Stimulated activated CD4-positive, alpha-beta T cell treated with anti-CD3 and anti-CD28 coated beads, Interleukin-4, amount 100 ng/mL, for 48 hours (primary cell): ENCODE measurements at regions not wholly inside any gene's neighbourhood (a gene's known extent, or its start where the extent isn't known, plus 50 kb on each side); places are given as distances from the start of the nearest gene placed in this dataset.
"Not testable (repeated sequence)": the region's sequence is repeated elsewhere in the genome, so short reads cannot be mapped to it uniquely, and the experiment has no call there.

ENCODE experiments used
- DNase-seq, 2 donors: peaks; one replicate each; pipeline ENCODE4 v3.0.0-alpha.2; 2020; ENCODE audit warnings: low read depth in 2 of 2

DNA sequence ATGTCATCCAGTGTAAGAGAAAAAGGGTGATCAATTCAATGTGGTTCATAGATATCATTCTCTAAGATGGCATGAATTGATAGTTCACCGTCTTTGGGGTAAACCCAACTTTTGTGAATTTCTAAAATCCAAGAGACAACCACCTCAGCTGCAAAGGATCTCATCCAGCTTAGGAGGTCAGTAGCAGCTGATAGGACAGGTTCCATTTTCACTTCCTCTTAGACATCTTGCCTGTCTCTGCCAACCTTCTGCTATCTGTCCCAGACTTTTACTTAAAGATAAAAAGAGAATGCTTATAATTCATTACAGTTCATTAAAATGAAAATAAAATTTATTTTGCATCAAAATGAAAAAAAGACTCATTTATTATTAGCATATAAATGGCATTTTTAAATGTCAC, 468.2 kb downstream of the XYLT1 start:
- DNase-seq: no peak

DNA sequence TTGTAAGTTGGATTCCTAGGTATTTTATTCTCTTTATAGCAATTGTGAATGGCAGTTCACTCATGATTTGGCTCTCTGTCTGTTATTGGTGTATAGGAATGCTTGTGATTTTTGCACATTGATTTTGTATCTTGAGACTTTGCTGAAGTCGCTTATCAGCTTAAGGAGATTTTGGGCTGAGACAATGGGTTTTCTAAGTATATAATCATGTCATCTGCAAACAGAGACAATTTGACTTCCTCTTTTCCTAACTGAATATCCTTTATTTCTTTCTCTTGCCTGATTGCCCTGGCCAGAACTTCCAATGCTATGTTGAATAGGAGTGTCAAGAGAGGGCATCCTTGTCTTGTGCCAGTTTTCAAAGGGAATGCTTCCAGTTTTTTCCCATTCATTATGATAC, 464.8 kb downstream of the XYLT1 start:
- not testable (repeated sequence) for DNase-seq

DNA sequence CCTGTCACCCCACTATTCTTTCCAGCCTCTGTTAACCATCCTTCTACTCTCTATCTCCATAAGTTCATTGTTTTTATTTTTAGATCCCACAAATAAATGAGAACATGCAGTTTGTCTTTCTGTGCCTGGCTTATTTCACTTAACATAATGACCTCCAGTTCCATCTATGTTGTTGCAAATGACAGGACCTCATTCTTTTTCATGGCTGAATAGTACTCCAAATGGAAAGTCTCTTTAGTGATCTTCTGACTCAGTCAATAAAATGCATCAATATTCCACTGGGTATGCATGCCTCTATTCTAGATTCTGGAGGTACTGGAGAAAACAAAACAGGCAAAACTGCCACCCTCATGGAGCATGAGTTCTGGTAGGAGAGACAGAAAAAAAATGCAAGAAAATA, 459.0 kb downstream of the XYLT1 start:
- DNase-seq: no peak

GRCh38 chr16:17013038-17013437, 457.7 kb downstream of the XYLT1 start:
- DNase-seq: no peak

DNA sequence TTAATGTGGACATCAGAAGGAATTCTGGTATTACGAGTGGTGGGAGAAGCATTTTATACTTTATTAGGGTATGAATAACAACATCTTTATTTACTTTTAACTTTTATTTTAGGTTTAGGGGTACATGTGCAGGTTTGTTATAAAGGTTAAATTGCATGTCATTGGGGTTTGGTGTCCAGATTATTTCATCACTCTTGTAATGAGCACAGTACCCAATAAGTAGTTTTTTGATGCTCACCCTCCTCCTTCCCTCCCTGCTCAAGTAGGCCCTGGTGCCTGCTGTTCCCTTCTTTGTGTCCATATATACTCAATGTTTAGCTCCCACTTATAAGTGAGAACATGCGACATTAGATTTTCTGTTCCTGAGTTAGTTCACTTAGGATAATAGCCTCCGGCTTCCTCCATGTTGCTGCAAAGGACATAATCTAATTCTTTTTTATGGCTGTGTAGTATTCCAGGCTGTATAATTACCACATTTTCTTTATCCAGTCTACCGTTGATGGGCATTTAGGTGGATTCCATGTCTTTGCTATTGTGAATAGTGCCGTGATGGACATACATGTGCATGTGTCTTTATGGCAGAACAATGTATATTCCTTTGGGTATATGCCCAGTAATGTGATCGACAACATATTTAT, 456.2 kb downstream of the XYLT1 start:
- no peak for DNase-seq

GRCh38 chr16:17015702-17016101, 455.1 kb downstream of the XYLT1 start:
- no peak for DNase-seq

DNA sequence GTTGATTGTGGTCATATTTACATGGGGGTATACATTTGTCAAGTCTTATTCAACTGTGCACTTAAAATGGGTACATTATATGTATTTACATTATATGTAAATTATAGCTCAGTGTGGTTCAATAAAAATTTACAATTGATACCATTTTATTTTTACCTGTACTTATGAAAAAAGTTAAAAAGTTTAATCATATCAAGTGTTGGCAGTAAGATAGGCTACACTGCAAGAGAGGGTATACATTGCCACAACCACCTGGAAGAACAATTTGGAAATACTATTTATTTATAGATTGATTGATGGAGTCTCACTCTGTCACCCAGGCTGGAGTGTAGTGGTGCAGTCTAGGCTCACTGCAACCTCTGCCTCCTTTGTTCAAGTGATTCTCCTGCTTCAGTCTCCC, 453.3 kb downstream of the XYLT1 start:
- no peak for DNase-seq

GRCh38 chr16:17018585-17018939, 452.2 kb downstream of the XYLT1 start:
- DNase-seq: no peak

DNA sequence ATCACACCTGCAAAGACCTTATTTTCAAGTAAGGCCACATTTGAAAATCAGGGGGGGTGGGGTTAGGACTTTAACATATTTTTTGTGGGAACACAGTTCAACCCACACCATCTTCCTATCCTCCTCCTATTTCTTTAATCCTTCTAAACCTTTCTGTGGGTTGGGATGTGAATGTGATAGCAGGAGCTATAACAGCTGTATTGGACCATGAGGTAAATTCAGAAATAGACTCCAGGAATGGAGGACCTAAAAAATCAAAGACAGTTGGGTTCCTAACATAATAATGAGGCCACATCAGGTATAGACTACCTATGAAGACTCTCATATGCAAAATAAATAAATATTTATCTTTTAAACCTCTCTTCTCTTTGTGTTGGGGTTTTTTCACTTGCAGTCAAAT, 451.4 kb downstream of the XYLT1 start:
- no peak for DNase-seq

GRCh38 chr16:17023606-17024005, 447.2 kb downstream of the XYLT1 start:
- no peak for DNase-seq

DNA sequence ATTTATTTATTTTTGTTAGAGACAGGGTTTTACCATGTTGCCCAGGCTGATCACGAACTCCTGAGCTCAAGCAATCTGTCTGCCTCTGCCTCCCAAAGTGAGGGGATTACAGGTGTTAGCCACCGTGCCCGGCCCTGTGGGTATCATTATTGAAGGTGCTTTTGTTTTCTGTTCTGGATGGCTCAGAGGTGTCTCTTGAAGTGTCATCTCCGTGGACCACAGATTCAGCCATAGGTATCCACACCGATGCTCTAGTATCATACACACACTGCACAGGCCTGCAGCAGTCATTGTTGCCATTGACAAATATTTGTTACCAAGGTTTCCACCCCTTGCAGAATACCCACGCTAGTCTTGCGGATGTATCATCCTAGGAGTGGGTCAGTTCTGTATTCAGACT, 446.2 kb downstream of the XYLT1 start:
- DNase-seq: no peak

DNA sequence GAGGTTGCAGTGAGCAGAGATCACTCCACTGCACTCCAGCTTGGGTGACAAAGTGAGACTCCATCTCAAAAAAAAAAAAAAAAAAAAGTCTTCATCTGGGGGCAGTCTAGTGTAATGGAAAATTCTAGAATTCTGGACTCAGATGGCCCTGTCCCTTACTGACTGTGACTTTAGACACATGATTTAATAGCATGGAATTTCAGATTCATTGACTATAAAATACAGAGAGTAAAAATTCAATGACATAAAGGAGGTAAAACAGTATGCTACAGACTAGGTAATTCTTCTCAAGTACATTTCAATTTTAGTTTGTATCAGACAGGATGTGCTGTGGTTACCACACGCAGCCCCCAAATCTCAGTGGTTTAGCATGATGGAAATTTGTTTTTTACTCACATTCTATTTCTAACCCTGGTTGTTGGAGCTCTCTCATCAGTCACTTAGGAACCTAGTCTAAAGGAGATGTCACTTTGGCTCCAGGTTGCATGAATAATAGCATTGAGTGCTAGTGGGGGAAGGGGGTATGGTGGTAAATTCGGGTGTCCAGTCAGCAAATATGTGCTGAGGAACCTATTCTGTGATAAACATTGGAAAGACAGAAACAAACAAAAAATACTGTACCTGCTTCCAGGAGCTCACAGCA, 444.0 kb downstream of the XYLT1 start:
- DNase-seq: no peak

DNA sequence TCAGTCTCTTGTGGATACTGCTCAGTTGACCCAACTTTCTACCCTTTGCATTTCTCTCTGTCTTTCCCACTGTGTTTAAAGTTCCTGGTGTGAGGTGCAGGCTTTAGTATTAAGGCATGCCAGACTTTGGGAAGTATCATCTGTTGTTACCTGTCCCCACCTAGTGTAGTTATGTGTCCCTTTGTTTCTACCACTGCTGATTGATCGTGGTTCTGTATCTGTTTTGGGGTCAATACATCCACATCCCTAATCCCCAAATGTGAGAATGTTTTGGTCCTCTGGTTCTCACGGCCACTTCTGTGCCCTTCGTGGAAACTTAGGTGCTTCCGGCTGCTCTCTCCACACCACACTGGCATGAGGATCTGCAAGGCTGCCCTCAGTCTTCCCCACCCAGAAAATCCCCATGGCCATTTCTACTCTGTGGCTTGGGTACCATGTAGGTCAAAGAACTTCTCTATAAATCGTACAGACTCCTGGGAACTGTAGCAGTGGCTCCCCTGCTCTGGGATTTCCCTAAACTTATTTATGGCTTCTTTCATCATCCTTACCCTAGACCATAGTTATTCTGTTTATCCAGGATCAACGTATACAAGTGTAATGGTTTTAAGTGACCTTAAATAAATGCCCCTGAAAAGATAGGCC, 443.2 kb downstream of the XYLT1 start:
- no peak for DNase-seq

- no peak for DNase-seq
Measured at GRCh38 chr16:17029602-17030350, 441.0 kb downstream of the XYLT1 start.

- no peak for DNase-seq
Measured at GRCh38 chr16:17031484-17032268, 439.1 kb downstream of the XYLT1 start.

GRCh38 chr16:17032332-17032731, 438.4 kb downstream of the XYLT1 start:
- no peak for DNase-seq

GRCh38 chr16:17034477-17035252, 436.1 kb downstream of the XYLT1 start:
- no peak for DNase-seq

GRCh38 chr16:17037499-17037898, 433.3 kb downstream of the XYLT1 start:
- DNase-seq: no peak

DNA sequence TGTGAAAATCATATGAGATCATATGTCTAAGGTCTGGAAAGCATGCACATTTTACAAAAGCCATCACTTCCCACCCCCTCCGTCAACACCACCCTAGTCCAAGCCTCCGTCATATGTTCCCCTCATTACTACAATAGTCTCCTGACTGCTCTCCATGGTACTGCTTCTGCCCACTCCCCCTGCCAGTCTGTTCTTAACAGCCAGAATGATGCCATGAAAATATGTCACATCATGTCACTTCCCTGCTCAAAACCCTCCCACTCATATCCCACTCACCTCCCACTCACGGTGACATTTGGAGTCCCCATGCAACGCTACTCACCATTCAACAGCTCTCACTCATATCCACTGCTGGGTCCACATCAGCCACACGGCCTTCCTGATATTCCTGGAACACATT, 432.3 kb downstream of the XYLT1 start:
- no peak for DNase-seq

DNA sequence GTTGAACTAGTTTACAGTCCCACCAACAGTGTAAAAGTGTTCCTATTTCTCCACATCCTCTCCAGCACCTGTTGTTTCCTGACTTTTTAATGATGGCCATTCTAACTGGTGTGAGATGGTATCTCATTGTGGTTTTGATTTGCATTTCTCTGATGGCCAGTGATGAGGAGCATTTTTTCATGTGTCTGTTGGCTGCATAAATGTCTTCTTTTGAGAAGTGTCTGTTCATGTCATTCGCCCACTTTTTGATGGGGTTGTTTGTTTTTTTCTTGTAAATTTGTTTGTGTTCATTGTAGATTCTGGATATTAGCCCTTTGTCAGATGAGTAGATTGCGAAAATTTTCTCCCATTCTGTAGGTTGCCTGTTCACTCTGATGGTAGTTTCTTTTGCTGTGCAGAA, 421.7 kb downstream of the XYLT1 start:
- not testable (repeated sequence) for DNase-seq

DNA sequence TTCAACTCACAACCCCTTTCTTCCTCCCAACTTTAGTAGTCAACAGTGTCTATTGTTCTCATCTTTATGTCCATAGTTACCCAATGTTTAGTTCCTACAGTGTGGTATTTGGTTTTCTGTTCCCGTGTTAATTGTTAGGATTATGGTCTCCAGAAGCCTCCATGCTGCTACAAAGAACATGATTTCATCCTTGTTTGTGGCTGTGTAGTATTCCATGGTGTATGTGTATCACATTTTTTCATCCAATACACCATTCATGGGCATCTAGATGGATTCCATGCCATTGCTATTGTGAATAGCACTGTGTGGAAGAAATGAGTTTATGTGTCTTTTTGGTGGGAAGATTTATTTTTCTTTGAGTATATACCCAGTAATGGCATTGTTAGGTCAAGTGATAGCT, 420.3 kb downstream of the XYLT1 start:
- no peak for DNase-seq
